HG03378 (cell line): ENCODE measurements at regions not wholly inside any gene's neighbourhood (a gene's known extent, or its start where the extent isn't known, plus 50 kb on each side); places are given as distances from the start of the nearest gene placed in this dataset.

Source experiments
- ATAC-seq: cut with Tn5 transposase; IDR thresholded peaks from one replicate; pipeline ENCODE4 v1.9.1; 2021; ENCODE audit warnings: mild to moderate bottlenecking, moderate library complexity; ENCODE audit not compliant: unreplicated experiment

- ATAC-seq, result no peak
Measured at GRCh38 chr6:132972254-132972653, 157.9 kb downstream of the RPS12 start.

DNA sequence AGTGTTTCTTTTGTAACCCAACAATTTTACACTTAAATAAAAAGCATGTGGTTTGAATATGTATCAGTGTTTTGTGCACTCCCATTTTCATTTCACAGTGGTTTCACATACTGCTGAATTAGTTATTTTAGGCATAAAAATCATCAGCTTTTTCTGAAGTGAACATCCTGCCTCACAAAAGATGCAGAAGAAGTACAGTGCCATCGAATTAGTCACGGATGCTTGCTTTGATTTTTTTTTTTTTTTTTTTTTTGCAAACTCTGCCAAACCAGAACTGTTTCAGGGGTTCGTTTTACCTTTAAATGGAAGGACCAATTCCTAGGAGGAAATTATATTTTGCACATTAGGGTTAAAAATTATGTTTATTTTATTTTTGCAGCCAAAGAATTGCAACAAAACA lies 158.6 kb downstream of the RPS12 start:
- no peak for ATAC-seq

DNA sequence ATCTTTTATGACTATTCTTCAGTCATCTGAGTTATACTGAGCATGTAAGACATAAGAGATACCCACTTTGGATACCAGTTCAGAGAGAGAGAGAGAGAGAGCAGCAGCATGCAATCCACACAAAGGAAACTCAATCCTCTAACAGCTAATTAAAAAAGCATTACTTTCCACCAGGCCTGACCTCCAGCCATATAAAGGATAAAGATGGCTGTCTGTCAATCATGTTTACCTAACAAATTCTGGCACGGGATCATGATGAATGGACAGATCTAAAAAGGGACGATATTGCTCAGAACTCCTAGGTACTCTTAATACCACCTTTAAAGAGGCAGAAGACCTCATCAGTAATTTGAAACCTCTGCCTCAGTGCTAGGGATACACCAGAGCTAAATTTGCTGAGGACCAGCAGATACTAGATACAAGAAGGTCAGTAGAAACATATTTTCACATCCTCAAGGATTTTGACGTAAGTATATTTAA lies 159.2 kb downstream of the RPS12 start:
- no peak for ATAC-seq

DNA sequence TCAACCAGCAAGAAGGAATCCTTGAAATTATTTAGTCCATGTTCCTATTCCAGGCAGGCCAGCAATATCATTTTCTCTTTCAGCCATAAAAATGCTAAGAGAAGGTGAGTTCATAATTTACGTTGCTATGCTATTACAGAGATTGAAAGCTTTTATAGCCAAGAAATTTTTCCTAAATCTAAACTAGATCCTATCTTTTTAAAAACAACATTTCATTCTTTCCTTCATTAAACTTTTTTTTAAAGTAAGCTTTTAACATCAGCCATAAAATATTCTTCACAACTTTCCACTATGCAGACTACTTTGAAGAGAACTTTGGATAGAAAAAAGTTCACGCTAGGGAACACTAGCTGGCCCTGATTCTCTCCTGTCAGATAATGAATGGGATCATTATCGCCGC lies 159.8 kb downstream of the RPS12 start:
- no peak for ATAC-seq

DNA sequence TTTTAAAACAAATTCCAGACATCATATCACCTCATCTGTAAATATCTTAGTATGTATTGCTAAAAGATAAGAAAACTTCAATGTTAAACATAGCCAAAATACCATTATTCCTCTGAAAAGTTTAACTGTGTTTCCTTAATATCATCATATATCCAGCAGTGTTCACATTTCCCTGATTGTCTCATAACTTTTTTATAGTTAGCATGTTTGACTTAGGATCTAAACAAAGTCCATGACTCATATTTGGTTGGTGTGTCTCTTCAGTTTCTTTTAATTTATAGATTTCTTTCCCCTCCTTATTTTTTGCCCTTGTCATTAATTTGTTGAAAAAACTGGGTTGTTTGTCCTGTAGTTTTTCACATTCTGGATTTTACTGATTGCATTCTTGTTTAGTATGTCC lies 163.0 kb downstream of the RPS12 start:
- ATAC-seq, result no peak

DNA sequence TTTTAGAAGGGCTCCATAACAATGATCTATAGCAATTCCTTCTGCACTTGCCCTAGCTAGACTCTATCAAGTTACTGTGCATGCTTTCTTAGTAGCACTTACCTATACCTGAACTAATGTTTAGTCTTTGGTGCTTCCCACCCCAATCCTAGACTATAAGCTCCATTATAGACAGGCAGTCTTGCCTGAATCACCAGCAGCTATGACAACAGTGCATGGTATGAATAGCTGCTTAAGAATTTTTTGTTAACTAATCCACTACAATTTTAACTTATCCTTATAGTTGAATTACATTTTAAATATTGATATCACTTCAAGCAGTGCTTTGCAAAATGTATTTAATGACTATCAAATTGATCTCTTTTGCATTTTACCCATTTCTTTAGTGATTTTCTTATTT lies 164.3 kb downstream of the RPS12 start:
- ATAC-seq, result no peak

- ATAC-seq, result no peak
Measured at GRCh38 chr6:132993738-132994137, 179.4 kb downstream of the RPS12 start.

DNA sequence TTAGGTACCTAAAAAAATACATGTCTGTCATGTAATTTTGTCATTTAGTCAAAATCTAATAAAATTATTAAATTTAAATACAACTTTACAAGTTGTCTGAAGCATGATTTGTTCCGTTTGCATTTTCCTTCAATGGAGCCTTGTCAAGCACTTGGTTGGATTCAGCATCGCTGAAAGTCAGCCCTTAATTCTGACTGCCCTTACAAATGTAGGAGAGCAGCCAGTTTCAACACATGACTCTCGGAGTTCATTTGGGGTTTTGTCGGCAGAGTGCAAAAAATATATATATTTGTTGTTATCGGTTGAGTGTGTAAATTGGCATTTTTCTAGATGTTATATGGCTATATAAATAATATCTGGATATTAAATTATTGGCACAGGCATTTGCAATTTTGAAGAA lies 180.6 kb downstream of the RPS12 start:
- no peak for ATAC-seq

DNA sequence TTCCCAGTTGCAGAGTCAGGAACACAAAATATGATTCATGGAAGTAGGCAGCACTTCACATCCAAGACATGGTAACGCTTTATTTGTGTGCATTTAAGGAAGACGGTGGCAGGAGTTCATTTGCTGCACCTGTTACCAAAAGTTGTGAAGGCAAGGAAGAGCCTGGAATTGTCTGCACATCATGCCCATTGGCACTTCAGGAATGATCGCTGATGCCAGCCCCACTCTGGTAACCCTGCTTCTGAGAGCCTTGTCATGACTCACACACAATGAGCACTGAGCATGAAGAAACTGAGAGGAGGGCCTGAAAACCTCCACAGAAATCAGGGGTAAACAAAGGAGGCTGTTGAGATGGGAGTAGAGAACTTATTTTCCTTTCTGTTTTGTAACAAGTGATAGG lies 181.1 kb downstream of the RPS12 start:
- ATAC-seq, result no peak

DNA sequence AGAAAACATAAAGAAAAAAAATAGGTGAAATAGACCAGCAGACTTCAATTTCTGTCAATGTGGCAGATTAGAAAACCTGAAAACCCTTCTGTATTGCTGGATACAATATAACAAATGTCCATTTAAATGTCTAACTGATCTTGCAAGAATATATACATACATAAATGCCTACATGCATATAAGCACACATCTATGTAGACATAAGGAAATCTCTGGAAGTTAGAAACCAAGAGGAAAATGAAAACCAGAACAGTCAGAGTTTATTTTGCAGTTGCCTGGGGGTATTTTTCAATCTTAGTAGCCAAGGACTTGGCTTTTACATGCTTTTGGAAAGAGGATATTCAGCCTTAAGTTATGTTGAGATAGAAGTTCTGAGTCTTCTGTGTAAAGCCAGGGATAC lies 184.0 kb downstream of the RPS12 start:
- no peak for ATAC-seq

- ATAC-seq, result no peak
Measured at GRCh38 chr6:133001040-133001565, 186.7 kb downstream of the RPS12 start.

GRCh38 chr6:133004304-133004884 lies 190.0 kb downstream of the RPS12 start:
- ATAC-seq, result no peak

- no peak for ATAC-seq
Measured at GRCh38 chr6:133012774-133013173, 198.4 kb downstream of the RPS12 start.

- no peak for ATAC-seq
Measured at GRCh38 chr6:133016631-133017030, 202.3 kb downstream of the RPS12 start.

- ATAC-seq, result no peak
Measured at GRCh38 chr6:133017581-133017980, 203.2 kb downstream of the RPS12 start.

- no peak for ATAC-seq
Measured at GRCh38 chr6:133026705-133027104, 212.3 kb downstream of the RPS12 start.

DNA sequence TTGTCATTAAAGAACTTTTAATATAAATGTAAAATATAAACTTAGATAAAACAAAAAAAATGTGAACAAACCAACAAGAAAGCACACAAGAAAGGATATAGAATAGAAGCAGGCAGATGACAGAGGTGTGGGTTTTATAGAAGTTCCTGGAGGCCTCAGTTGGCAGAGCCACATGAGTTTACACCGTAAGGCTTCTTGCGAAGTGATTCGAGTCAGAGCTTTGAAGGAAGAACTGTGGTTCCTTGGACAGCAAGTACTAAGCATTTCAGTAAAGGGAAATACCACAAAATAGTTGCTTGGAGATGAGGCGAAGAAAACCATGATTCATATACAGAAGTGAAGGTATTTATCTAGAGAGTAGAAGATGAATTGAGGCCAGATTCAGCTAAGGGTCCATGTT lies 207.9 kb upstream of the EYA4 start:
- ATAC-seq, result no peak

- no peak for ATAC-seq
Measured at GRCh38 chr6:133034509-133035206, 206.5 kb upstream of the EYA4 start.

DNA sequence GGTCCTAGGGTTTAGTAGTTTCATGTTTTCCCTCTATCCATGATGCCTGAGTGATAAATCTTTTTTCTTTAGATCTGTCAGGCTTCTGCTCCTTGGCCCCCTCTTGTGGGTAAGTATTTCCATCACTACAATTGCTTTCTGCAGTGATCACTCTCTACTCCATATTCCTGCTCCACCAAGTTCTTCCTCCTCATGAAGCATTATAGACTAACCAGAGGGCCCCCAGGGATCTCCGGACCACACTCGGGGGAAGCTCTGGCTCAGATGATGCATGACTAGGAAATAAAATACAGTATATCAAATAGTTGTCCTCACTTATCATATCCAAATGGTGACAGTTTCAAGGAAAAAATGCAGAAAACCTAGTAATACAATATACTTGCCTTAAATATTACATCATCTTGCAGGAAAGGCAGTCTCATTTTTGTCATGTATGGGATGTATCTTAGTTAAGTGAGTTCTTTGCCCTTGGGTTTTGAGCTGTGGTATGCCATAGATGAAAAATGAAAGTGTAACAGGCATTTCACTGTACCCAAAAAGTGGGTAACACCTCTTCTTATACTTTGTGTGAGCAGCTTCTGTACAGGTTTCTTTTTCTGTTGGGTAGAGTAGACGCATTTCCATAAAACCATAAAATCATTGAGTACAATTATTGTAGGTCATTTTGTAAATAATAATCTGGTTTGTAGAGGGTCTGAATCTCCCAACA lies 200.9 kb upstream of the EYA4 start:
- no peak for ATAC-seq

DNA sequence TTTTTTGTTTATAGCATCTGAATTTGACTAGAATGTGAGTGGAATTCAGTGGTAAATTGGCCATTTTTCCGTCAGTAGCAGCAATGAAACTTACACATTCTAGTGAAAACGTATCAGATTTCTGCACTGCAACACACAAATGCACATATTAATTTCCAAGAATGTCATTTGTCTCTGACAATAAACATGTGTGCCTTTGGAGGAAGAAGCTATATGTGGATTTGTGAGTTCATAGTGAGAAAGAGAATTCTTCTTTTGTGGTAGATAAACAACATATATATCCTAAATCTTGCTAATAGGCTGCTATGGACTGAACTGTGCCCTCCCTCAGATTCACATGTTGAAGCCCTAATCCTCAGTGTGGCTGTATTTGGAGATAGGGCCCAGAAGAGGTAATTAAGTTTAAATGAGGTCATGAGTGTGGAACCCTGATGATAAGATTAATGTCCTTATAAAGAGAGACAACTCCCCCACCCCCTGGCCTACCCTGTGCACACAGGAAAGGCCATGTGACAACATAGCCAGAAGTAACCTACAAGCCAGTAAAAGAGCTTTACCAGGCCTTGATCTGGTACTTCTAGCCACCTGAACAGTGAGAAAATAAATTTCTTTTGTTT lies 200.2 kb upstream of the EYA4 start:
- no peak for ATAC-seq

- no peak for ATAC-seq
Measured at GRCh38 chr6:133042550-133043120, 198.5 kb upstream of the EYA4 start.
